Spleen (tissue), 11 donors: ENCODE measurements at regions not wholly inside any gene's neighbourhood (a gene's known extent, or its start where the extent isn't known, plus 50 kb on each side); places are given as distances from the start of the nearest gene placed in this dataset.

Source experiments
- DNase-seq: peaks from one replicate; pipeline ENCODE4 v3.0.0-alpha.2; 2020
- H3K27ac ChIP-seq, 8 donors: fragments of 200-600 bp; sonication (generic) in 7 of 8; 1 replicate in 4 of 8; 2 replicates in 4 of 8; pipeline versions ENCODE4 v1.5.0 to v1.8.0; 2016 to 2021; ENCODE audit warnings: inconsistent platforms in 4 of 8, mild to moderate bottlenecking in 4 of 8, moderate library complexity in 1 of 8
- H3K27me3 ChIP-seq, 7 donors: fragments of 200-600 bp; sonication (generic) in 6 of 7; replicated peaks in 1 of 7; 1 replicate in 4 of 7; 2 replicates in 3 of 7; pipeline versions ENCODE4 v1.5.0 to v1.8.0; 2016 to 2021; ENCODE audit warnings: inconsistent platforms in 3 of 7, mild to moderate bottlenecking in 1 of 7
- H3K36me3 ChIP-seq, 6 donors: fragments of 200-600 bp; sonication (generic) in 5 of 6; 1 replicate in 4 of 6; 2 replicates in 2 of 6; pipeline versions ENCODE4 v1.5.0 to v1.8.0; 2016 to 2021; ENCODE audit warnings: inconsistent platforms in 2 of 6
- H3K4me1 ChIP-seq, 6 donors: fragments of 200-600 bp; sonication (generic) in 5 of 6; 1 replicate in 3 of 6; 2 replicates in 3 of 6; pipeline versions ENCODE4 v1.5.0 to v1.8.0; 2016 to 2021; ENCODE audit warnings: inconsistent platforms in 3 of 6
- H3K4me3 ChIP-seq, 8 donors: fragments of 200-600 bp; sonication (generic) in 7 of 8; 1 replicate in 4 of 8; 2 replicates in 4 of 8; pipeline versions ENCODE4 v1.5.0 to v1.8.0; 2016 to 2021; ENCODE audit warnings: inconsistent platforms in 4 of 8, mild to moderate bottlenecking in 4 of 8, moderate library complexity in 2 of 8
- H3K9me3 ChIP-seq, 8 donors: fragments of 200-600 bp; sonication (generic) in 7 of 8; 1 replicate in 4 of 8; 2 replicates in 4 of 8; pipeline versions ENCODE4 v1.5.0 to v1.8.0; 2016 to 2021; ENCODE audit warnings: inconsistent platforms in 4 of 8
- POLR2A ChIP-seq, 3 donors: fragments of 450-650 bp; IDR thresholded peaks; one replicate each; pipeline ENCODE4 v1.5.1; 2017; ENCODE audit warnings: antibody characterized with exemption in 3 of 3, mild to moderate bottlenecking in 1 of 3
- POLR2AphosphoS5 ChIP-seq, 3 donors: sonication (generic); formaldehyde crosslinking; IDR thresholded peaks; one replicate each; pipeline ENCODE4 v1.5.1; 2017; ENCODE audit warnings: antibody characterized with exemption in 3 of 3
- WGBS, 5 donors: extraction: QIAGEN DNeasy Blood & Tissue Kit in 3 of 5; methylation state at CpG; one replicate each; pipeline versions ENCODE4 v1.1.5 to v1.1.7; 2013 to 2018; 5-methylcytosine and 5-hydroxymethylcytosine counted together
- intact Hi-C: fragments of 100-400 bp; cut with DNase I; formaldehyde crosslinking; loops from one replicate; pipeline ENCODE4 v1.15.0; 2023; ENCODE audit warnings: low total_unique reads
- TF ChIP-seq, protein P1 (sequence below), 11 experiments: fragments of 200-600 bp in 7 of 11; fragments of 450-650 bp in 4 of 11; sonication (generic) in 4 of 11; IDR thresholded peaks in 8 of 11; conservative IDR thresholded peaks in 3 of 11; 1 replicate in 7 of 11; 2 replicates in 4 of 11; pipeline versions ENCODE4 v1.4.0 to v1.8.0; 2016 to 2021; ENCODE audit warnings: antibody characterized with exemption in 11 of 11, inconsistent platforms in 4 of 11, mild to moderate bottlenecking in 1 of 11
- donor health status: healthy with polysubstance abuse.
- donor health status: DM: no; HTN: no; CAD: no; lungs with moderate emphysema.
- donor health status: DM: no; HTN: no; CAD: no.
- donor health status: Bipolar disorder and iron deficiency.
- donor health status: healthy.
- donor health status: DM: no; HTN: no; CAD: no.
- donor health status: DM: yes; HTN: yes; CAD: no.

DNA sequence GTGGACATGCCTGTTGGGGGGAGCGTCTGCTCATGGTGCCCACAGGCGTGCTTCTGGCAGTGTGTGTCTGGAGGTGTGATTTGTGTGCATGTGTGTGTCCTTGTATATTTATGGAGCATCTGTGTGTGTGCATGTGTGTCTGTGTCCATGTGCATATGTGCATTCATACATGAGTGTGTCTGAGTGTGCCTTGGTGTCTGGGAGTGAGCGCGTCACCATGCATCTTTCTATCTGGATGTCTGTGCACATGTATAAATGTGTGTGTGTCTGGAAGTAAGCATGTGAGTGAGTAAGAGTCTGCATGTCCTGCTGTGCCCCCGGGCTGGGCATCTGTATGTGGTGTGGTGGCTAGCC, 58.1 kb upstream of the PRR23E start:
- Histone ChIP-seq H3K4me3 (peak overlapping the region in 2 of 8 donors; percentile 8 to 37), H3K27ac (peak overlapping the region in 1 of 8 donors; percentile 34), H3K4me1 (peaks cover 0 to 21% (median 11%) of the 10 kb centered on the region in 6 donors), H3K27me3 (peaks cover 0 to 79% (median 10%) of the 10 kb centered on the region in 7 donors), H3K36me3 (no peaks in the 10 kb centered on the region), H3K9me3 (no peaks in the 10 kb centered on the region)
- WGBS, 5 donors: 67 to 86% (median 81%) methylated on average over 4 to 5 of the region's 5 CpGs
- DNase-seq: no peak
- intact Hi-C loops: no loop called here
- TF ChIP-seq, protein P1, sequence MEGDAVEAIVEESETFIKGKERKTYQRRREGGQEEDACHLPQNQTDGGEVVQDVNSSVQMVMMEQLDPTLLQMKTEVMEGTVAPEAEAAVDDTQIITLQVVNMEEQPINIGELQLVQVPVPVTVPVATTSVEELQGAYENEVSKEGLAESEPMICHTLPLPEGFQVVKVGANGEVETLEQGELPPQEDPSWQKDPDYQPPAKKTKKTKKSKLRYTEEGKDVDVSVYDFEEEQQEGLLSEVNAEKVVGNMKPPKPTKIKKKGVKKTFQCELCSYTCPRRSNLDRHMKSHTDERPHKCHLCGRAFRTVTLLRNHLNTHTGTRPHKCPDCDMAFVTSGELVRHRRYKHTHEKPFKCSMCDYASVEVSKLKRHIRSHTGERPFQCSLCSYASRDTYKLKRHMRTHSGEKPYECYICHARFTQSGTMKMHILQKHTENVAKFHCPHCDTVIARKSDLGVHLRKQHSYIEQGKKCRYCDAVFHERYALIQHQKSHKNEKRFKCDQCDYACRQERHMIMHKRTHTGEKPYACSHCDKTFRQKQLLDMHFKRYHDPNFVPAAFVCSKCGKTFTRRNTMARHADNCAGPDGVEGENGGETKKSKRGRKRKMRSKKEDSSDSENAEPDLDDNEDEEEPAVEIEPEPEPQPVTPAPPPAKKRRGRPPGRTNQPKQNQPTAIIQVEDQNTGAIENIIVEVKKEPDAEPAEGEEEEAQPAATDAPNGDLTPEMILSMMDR (IDR thresholded peaks at IDR 0.05 in 8 of 11, conservative IDR thresholded peaks at IDR 0.05 in 3 of 11): no peak
- TF ChIP-seq POLR2A (IDR thresholded peaks at IDR 0.05) (no peak), POLR2AphosphoS5 (IDR thresholded peaks at IDR 0.05) (no peak)

DNA sequence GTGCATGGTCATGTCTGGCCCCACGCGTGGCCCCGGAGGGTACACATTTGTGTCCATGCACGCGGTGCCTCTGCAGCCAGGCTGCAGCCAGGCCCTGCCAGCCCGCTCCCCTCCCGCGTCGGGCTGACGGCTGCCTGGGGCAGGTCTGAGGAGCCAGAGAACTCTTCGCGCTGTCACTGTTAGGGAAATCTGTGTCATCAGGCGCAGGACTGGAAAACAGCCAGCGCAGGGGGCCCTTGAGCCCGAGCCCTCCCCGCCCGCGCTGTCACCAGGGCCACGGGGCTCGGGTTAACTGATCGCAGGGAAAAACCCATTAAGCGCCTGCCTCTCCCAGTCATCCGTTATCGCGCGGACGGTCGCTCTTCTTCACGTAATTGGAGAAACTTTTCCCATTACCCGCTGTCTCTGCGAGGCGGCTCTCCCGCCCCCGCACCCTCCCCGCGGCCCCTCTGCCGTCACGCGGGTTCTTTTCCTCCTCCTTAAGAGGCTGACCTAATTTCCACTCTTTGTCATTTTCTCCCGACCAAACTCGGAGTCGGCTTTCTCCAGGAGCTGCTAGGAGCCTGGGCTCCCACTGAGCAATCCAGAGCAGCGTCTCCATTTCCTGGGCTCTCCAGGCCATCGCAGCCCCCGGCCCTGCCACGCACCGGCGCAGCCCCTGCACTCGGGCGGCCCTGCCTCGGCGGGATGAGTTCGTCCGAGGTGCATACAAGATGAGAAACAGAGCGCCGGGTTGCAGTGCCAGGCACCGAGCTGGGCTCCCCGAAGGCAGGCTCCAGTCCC, 57.5 kb upstream of the PRR23E start:
- WGBS, 5 donors: 7 to 13% (median 12%) methylated on average over 45 to 58 of the region's 58 CpGs
- Histone ChIP-seq H3K27me3 (peaks cover 0 to 81% (median 10%) of the 10 kb centered on the region in 7 donors), H3K9me3 (no peaks in the 10 kb centered on the region), H3K4me1 (peaks cover 0 to 21% (median 11%) of the 10 kb centered on the region in 6 donors), H3K27ac (peak overlapping the region in 2 of 8 donors; percentile 22 to 34), H3K36me3 (no peaks in the 10 kb centered on the region), H3K4me3 (peak overlapping the region in 2 of 8 donors; percentile 8 to 37)
- no peak for DNase-seq
- intact Hi-C loops: no loop called here
- TF ChIP-seq POLR2AphosphoS5 (IDR thresholded peaks at IDR 0.05): peak in 2 of 3 donors; percentile 44 to 56
- TF ChIP-seq, protein P1 (IDR thresholded peaks at IDR 0.05 in 8 of 11, conservative IDR thresholded peaks at IDR 0.05 in 3 of 11): no peak

DNA sequence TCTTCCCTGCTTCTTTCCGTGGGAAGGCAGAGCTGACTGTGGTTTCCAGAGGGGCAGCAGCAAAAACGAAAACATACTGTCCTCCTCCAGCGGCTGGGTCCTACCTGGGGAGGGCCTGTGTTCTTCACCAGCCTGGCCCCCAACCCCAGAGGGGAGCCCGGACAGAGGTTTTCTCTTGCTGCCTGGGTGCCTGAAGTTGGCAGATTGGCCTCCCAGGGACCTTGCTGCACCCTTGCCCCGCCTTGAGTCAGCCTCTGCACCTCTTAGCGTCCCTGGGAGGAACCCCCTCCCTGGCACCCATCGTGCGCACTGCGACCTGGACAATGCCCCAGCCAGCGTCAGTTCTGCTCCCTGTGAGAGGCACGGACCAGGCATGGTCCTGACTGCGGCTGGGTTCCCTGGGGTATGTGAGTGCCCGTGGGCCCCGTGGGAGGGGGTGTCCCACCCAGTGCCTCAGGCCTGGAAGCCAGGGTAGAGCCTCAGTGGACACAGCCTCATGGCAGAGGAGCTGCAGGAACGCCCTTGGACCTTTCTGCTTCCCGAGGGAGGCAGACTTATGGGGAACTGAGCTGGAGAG, 56.8 kb upstream of the PRR23E start:
- Histone ChIP-seq H3K4me3 (no peak overlapping the region), H3K27ac (peak overlapping the region in 2 of 8 donors; percentile 22 to 34), H3K9me3 (no peaks in the 10 kb centered on the region), H3K36me3 (no peaks in the 10 kb centered on the region), H3K4me1 (peaks cover 0 to 21% (median 11%) of the 10 kb centered on the region in 6 donors), H3K27me3 (peaks cover 0 to 81% (median 10%) of the 10 kb centered on the region in 7 donors)
- TF ChIP-seq, protein P1 (IDR thresholded peaks at IDR 0.05 in 8 of 11, conservative IDR thresholded peaks at IDR 0.05 in 3 of 11): no peak
- TF ChIP-seq POLR2AphosphoS5 (IDR thresholded peaks at IDR 0.05) (no peak), POLR2A (IDR thresholded peaks at IDR 0.05) (no peak)
- DNase-seq: no peak
- intact Hi-C loops: no loop called here
- WGBS, 5 donors: 60 to 75% (median 68%) methylated on average over 2 to 16 of the region's 16 CpGs

DNA sequence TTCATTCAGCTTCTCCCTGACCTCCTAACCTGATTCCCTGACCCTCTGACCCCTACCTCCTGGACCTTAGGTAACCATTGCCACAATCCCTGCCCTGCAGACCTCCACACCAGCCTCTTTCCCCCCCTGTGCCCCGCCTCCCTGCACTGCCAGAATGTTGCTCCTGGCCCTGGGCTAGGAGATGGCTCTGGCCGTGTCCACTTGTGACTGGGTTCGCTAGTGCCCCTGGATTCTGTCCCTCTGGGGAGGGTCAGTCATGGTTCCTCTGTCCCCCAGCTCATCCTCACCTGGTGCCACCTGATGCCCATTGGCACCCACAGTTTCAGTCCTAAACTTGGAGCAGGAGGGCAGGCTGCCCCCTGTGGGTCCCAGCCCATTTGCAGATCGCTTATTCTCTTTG, 56.2 kb upstream of the PRR23E start:
- WGBS, 5 donors: 83 to 90% (median 85%) methylated on average over 4 of the region's 4 CpGs
- Histone ChIP-seq H3K27ac (no peak overlapping the region), H3K36me3 (no peaks in the 10 kb centered on the region), H3K27me3 (peaks cover 0 to 75% (median 10%) of the 10 kb centered on the region in 7 donors), H3K9me3 (no peaks in the 10 kb centered on the region), H3K4me1 (peaks cover 0 to 21% (median 11%) of the 10 kb centered on the region in 6 donors), H3K4me3 (no peak overlapping the region)
- TF ChIP-seq POLR2AphosphoS5 (IDR thresholded peaks at IDR 0.05) (no peak), POLR2A (IDR thresholded peaks at IDR 0.05) (no peak)
- TF ChIP-seq, protein P1 (IDR thresholded peaks at IDR 0.05 in 8 of 11, conservative IDR thresholded peaks at IDR 0.05 in 3 of 11): no peak
- intact Hi-C loops: no loop called here
- DNase-seq: no peak
